AG04449 (cell line): ENCODE measurements at regions not wholly inside any gene's neighbourhood (a gene's known extent, or its start where the extent isn't known, plus 50 kb on each side); places are given as distances from the start of the nearest gene placed in this dataset.
"Not testable (repeated sequence)": the region's sequence is repeated elsewhere in the genome, so short reads cannot be mapped to it uniquely, and the experiment has no call there.

ENCODE experiments used
- CTCF ChIA-PET: fragments of 350-600 bp; formaldehyde crosslinking; extraction: SDS; loops from one replicate; lab custom pipeline; 2021; ENCODE audit warnings: antibody characterized with exemption; lab: Yijun Ruan, JAX
- POLR2A ChIA-PET: fragments of 400-600, 350-600 bp; formaldehyde crosslinking; extraction: SDS; loops from one replicate; lab custom pipeline; 2020; ENCODE audit warnings: antibody characterized with exemption, inconsistent platforms; lab: Yijun Ruan, JAX
- DNase-seq: peaks from one replicate; pipeline ENCODE4 v3.0.0-alpha.2; 2010; ENCODE audit warnings: low read depth, low spot score
- H3K4me3 ChIP-seq: 2 replicates; pipeline ENCODE4 v1.5.1; 2011; ENCODE audit warnings: low read depth, mild to moderate bottlenecking, control low read depth, low read length
- CTCF ChIP-seq: IDR thresholded peaks from one replicate; pipeline ENCODE4 v1.5.1; 2011; ENCODE audit warnings: mild to moderate bottlenecking, moderate library complexity, low read length, control low read depth, inconsistent platforms; ENCODE audit not compliant: insufficient read depth; ENCODE audit errors: missing control alignments

DNA sequence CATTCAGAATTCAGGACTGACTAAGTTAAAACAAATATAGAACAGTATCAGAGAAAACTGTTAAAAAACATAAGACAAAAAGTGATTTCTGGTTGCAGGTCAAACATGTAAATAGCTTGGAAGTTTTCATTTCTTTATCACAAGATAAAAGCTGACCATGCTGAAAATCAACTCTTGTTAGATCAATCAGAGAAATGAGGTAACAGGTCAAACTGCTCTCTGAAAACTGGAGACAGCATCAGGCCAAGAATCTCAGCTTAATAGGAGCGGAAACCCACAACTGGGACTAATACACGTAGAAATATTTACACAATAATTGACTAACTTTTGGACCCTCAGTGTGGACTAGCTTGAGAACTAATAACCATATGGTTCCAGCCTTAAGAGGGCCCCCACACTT lies 1012.8 kb upstream of the EDIL3 start:
- CTCF ChIA-PET = no interaction called here
- POLR2A ChIA-PET = no interaction called here
- DNase-seq = no peak
- TF ChIP-seq CTCF = no peak
- no peak overlapping the region for H3K4me3 ChIP-seq

- POLR2A ChIA-PET = no interaction called here
- CTCF ChIA-PET = no interaction called here
- DNase-seq = no peak
- TF ChIP-seq CTCF = no peak
- no peak overlapping the region for H3K4me3 ChIP-seq
These were observed 1043.8 kb upstream of the EDIL3 start for GRCh38 chr5:85428426-85428934.

- POLR2A ChIA-PET, DNase-seq, CTCF ChIA-PET, H3K4me3 ChIP-seq: not testable (repeated sequence)
These were observed 1047.0 kb upstream of the EDIL3 start for GRCh38 chr5:85431726-85432125.

DNA sequence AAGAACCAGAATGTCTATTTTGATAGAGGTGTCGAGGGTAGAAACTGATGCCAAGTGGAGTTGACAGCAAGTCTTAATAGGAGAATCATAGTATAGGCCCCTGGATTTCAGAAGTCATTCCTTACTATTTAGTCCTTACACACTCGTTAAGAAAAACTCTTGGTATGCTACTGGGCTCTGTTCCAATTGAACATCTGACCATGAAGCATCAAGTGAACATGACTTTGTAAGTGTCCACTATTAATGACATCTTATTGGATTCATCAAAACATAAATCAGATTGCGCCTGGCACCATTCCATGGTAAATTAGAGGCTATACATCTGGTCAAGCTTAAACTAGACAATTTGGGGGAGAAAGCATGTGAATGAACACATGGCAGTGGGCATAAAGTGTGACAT lies 1056.5 kb upstream of the EDIL3 start:
- no peak for DNase-seq
- no peak for TF ChIP-seq CTCF
- ChIA-PET POLR2A (no interaction called here), CTCF (no interaction called here)
- no peak overlapping the region for H3K4me3 ChIP-seq

- no peak for DNase-seq
- no peak overlapping the region for H3K4me3 ChIP-seq
- ChIA-PET POLR2A (no interaction called here), CTCF (no interaction called here)
- TF ChIP-seq CTCF = no peak
These were observed 1057.2 kb upstream of the EDIL3 start for GRCh38 chr5:85441853-85442252.

DNA sequence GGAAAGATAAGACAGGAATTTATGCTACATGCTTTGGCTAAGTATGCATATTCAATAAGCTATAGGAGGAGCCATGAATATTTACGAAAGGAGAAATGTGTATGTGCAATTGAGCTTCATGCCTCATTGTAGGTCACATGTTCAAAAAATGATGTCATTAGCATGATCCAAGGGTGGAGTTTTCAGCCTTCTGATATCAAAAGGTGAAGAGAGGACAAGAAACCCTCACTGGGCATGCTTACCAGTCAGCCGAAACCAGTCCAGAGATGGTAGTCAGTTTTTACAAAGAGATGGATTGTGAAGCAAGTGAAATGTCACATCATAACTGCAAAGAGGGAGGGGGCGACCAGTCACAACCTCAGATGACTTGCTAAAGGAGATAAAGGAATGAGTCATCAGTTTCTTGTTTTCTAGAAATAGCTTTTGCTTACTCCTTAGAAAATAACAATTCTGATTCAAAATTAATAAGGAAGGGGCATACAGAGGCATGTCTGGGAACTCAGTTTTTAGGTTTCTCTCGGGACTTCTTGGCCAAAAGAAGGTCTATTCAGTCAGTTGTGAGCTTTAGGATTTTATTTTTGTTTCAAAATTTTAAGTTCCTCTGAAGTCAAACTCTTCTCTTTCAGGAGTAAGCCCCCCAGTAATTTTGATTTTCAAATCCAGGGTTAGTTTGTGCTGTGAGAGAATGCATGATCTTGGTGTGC lies 1067.8 kb upstream of the EDIL3 start:
- TF ChIP-seq CTCF = no peak
- ChIA-PET POLR2A (no interaction called here), CTCF (no interaction called here)
- no peak for DNase-seq
- H3K4me3 ChIP-seq = no peak overlapping the region

DNA sequence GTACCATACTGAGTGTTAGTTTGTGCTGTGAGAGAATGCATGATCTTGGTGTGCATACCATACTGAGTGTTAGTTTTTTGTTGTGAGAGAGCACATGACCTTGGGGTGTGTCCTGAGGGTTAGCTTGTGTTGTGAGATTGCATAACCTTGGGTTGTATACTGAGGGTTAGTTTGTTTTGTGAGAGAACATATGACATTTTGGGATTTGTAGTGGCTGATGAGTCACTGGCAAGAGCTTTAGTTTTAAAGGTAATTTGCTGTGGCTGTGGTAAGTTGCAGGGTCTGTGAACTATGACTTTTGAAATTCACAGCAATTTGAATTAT lies 1068.3 kb upstream of the EDIL3 start:
- CTCF ChIA-PET = no interaction called here
- POLR2A ChIA-PET = no interaction called here
- no peak overlapping the region for H3K4me3 ChIP-seq

More for the DNA sequence above, 1068.3 kb upstream of the EDIL3 start:
- TF ChIP-seq CTCF = no peak
- no peak for DNase-seq
